Effector memory CD4-positive, alpha-beta T cell (primary cell): ENCODE measurements at regions not wholly inside any gene's neighbourhood (a gene's known extent, or its start where the extent isn't known, plus 50 kb on each side); places are given as distances from the start of the nearest gene placed in this dataset.

Experiments
- DNase-seq, 3 donors: peaks; one replicate each; pipeline ENCODE4 v3.0.0-alpha.2; 2020
- H3K27ac ChIP-seq: 2 replicates; pipeline ENCODE4 v1.7.0; 2013; ENCODE audit warnings: mild to moderate bottlenecking, low read length, moderate library complexity; ENCODE audit not compliant: insufficient read depth, poor library complexity, severe bottlenecking
- H3K27me3 ChIP-seq: replicated peaks from 2 replicates; pipeline ENCODE4 v1.7.0; 2013; ENCODE audit warnings: mild to moderate bottlenecking, low read length; ENCODE audit not compliant: insufficient read depth, control insufficient read depth, poor library complexity, severe bottlenecking
- H3K36me3 ChIP-seq: 2 replicates; pipeline ENCODE4 v1.7.0; 2013; ENCODE audit warnings: mild to moderate bottlenecking, low read length, moderate library complexity; ENCODE audit not compliant: control insufficient read depth, insufficient read depth
- H3K4me1 ChIP-seq: 2 replicates; pipeline ENCODE4 v1.7.0; 2013; ENCODE audit warnings: low read length, mild to moderate bottlenecking; ENCODE audit not compliant: control insufficient read depth, insufficient read depth, poor library complexity, severe bottlenecking
- H3K4me3 ChIP-seq: 2 replicates; pipeline ENCODE4 v1.7.0; 2013; ENCODE audit warnings: low read length, low read depth, mild to moderate bottlenecking; ENCODE audit not compliant: insufficient read depth, poor library complexity, severe bottlenecking
- H3K9me3 ChIP-seq: 2 replicates; pipeline ENCODE4 v1.7.0; 2013; ENCODE audit warnings: mild to moderate bottlenecking, low read length, moderate library complexity; ENCODE audit not compliant: control insufficient read depth

GRCh38 chr18:51614967-51615571, 417.6 kb upstream of the MEX3C start:
- H3K36me3 ChIP-seq, result no peaks in the 10 kb centered on the region
- no peaks in the 10 kb centered on the region for H3K4me1 ChIP-seq
- no peak for DNase-seq
- no peak overlapping the region for H3K27ac ChIP-seq
- H3K9me3 ChIP-seq, result no peaks in the 10 kb centered on the region
- no peak overlapping the region for H3K4me3 ChIP-seq
- H3K27me3 ChIP-seq, result no peaks in the 10 kb centered on the region

DNA sequence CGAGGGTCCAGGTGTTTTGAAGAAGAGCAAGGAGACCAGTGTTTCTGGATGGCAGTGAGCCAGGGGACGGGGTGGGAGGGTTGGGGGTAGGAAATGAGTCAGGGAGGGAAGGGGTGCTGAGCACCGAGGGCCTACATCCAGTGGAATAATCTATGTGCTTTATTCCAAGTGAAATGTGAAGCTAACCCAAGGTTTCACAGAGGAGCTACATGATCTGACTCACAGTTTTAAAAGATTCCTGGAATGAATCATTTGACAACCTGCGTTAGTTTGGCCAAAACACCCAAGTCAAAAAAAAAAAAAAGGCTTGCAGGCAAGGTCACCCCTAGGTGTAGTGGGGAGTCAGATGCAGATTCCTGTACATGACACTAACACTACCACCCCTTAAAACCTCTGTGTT, 419.7 kb upstream of the MEX3C start:
- no peaks in the 10 kb centered on the region for H3K4me1 ChIP-seq
- H3K27me3 ChIP-seq, result no peaks in the 10 kb centered on the region
- no peak for DNase-seq
- no peaks in the 10 kb centered on the region for H3K36me3 ChIP-seq
- H3K4me3 ChIP-seq, result no peak overlapping the region
- H3K9me3 ChIP-seq, result no peaks in the 10 kb centered on the region
- no peak overlapping the region for H3K27ac ChIP-seq

- H3K36me3 ChIP-seq, result no peaks in the 10 kb centered on the region
- H3K27me3 ChIP-seq, result no peaks in the 10 kb centered on the region
- H3K27ac ChIP-seq, result no peak overlapping the region
- DNase-seq, result no peak
- H3K4me3 ChIP-seq, result no peak overlapping the region
- H3K9me3 ChIP-seq, result no peaks in the 10 kb centered on the region
- no peaks in the 10 kb centered on the region for H3K4me1 ChIP-seq
These were observed 420.2 kb upstream of the MEX3C start for GRCh38 chr18:51617572-51618260.

DNA sequence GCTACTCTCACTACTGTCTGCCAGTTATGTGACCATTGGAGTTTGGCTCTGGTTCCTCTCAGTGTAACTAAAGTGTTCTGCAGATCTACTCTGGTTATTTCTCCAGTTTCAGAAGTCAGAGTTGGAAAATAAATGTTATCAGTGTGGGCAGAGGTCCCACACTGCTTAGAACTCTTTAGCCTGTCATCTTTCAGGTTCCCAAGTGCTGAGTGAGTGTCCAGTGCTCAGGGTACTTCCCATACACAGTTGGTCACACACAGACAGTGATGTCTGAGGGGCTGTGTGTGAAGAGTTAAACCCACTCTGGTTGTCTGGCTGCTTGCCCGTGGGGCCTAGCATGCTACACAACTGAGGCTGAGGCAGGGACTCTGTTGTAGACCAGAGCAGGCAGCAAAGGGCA, 421.8 kb upstream of the MEX3C start:
- Histone ChIP-seq H3K4me1 (no peaks in the 10 kb centered on the region), H3K9me3 (no peaks in the 10 kb centered on the region), H3K27me3 (no peaks in the 10 kb centered on the region), H3K36me3 (no peaks in the 10 kb centered on the region), H3K4me3 (no peak overlapping the region), H3K27ac (no peak overlapping the region)
- DNase-seq, result no peak

- DNase-seq, result no peak
- Histone ChIP-seq H3K9me3 (no peaks in the 10 kb centered on the region), H3K4me1 (no peaks in the 10 kb centered on the region), H3K27ac (no peak overlapping the region), H3K36me3 (no peaks in the 10 kb centered on the region), H3K4me3 (no peak overlapping the region), H3K27me3 (no peaks in the 10 kb centered on the region)
These were observed 423.8 kb upstream of the MEX3C start for GRCh38 chr18:51621113-51621863.

- Histone ChIP-seq H3K4me1 (no peaks in the 10 kb centered on the region), H3K36me3 (no peaks in the 10 kb centered on the region), H3K27ac (no peak overlapping the region), H3K9me3 (no peaks in the 10 kb centered on the region), H3K4me3 (no peak overlapping the region), H3K27me3 (no peaks in the 10 kb centered on the region)
- no peak for DNase-seq
These were observed 424.3 kb upstream of the MEX3C start for GRCh38 chr18:51621864-51622160.

GRCh38 chr18:51622702-51623101, 425.2 kb upstream of the MEX3C start:
- H3K27me3 ChIP-seq, result no peaks in the 10 kb centered on the region
- no peak for DNase-seq
- no peaks in the 10 kb centered on the region for H3K9me3 ChIP-seq
- no peaks in the 10 kb centered on the region for H3K36me3 ChIP-seq
- no peak overlapping the region for H3K27ac ChIP-seq
- H3K4me1 ChIP-seq, result no peaks in the 10 kb centered on the region
- H3K4me3 ChIP-seq, result no peak overlapping the region

- no peak for DNase-seq
- Histone ChIP-seq H3K4me3 (no peak overlapping the region), H3K9me3 (no peaks in the 10 kb centered on the region), H3K27ac (no peak overlapping the region), H3K36me3 (no peaks in the 10 kb centered on the region), H3K4me1 (no peaks in the 10 kb centered on the region), H3K27me3 (no peaks in the 10 kb centered on the region)
These were observed 426.2 kb upstream of the MEX3C start for GRCh38 chr18:51623653-51624052.

DNA sequence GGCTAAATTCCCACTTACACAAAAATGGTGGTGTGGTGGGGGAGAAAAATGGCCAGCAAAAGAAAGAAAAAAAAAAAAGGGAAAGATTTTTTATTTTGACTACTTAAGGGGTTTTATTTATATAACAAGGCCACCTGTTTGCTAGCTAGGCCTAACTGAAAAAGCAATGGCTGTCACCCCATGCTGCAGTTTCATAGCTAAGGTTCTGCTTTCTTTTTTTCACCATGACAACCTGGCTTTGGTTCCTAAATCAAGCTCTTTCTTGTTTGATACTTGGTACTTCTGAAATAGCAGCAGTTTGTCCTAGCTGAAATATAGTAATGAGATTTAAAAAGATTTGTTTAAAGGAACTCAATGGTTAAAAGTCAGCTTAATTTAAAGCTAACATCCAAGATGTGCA, 433.2 kb upstream of the MEX3C start:
- no peaks in the 10 kb centered on the region for H3K9me3 ChIP-seq

GRCh38 chr18:51637881-51638280, 440.4 kb upstream of the MEX3C start:
- H3K9me3 ChIP-seq, result no peaks in the 10 kb centered on the region
- no peaks in the 10 kb centered on the region for H3K4me1 ChIP-seq
- H3K27me3 ChIP-seq, result no peaks in the 10 kb centered on the region

More for the DNA sequence above, 433.2 kb upstream of the MEX3C start:
- H3K27ac ChIP-seq, result no peak overlapping the region
- H3K27me3 ChIP-seq, result no peaks in the 10 kb centered on the region
- H3K36me3 ChIP-seq, result no peaks in the 10 kb centered on the region
- no peak for DNase-seq
- H3K4me1 ChIP-seq, result no peaks in the 10 kb centered on the region
- no peak overlapping the region for H3K4me3 ChIP-seq

More at GRCh38 chr18:51637881-51638280, 440.4 kb upstream of the MEX3C start:
- Histone ChIP-seq H3K4me3 (no peak overlapping the region), H3K36me3 (no peaks in the 10 kb centered on the region), H3K27ac (no peak overlapping the region)
- DNase-seq, result no peak
